GM21423 (cell line): ENCODE measurements at regions not wholly inside any gene's neighbourhood (a gene's known extent, or its start where the extent isn't known, plus 50 kb on each side); places are given as distances from the start of the nearest gene placed in this dataset.
"Not testable (repeated sequence)": the region's sequence is repeated elsewhere in the genome, so short reads cannot be mapped to it uniquely, and the experiment has no call there.

Source experiments
- ATAC-seq: cut with Tn5 transposase; IDR thresholded peaks from one replicate; pipeline ENCODE4 v1.9.1; 2021; ENCODE audit warnings: mild to moderate bottlenecking, moderate library complexity; ENCODE audit not compliant: unreplicated experiment

GRCh38 chr13:65336916-65337315 lies 1893.2 kb downstream of the PCDH9 start:
- ATAC-seq: no peak

GRCh38 chr13:65336087-65336749 lies 1893.9 kb downstream of the PCDH9 start:
- no peak for ATAC-seq

- ATAC-seq: no peak
Measured at GRCh38 chr13:65330691-65331090, 1899.4 kb downstream of the PCDH9 start.

GRCh38 chr13:65330287-65330686 lies 1899.8 kb downstream of the PCDH9 start:
- no peak for ATAC-seq

GRCh38 chr13:65323192-65323591 lies 1906.9 kb downstream of the PCDH9 start:
- not testable (repeated sequence) for ATAC-seq

- ATAC-seq: not testable (repeated sequence)
Measured at GRCh38 chr13:65321423-65321822, 1908.7 kb downstream of the PCDH9 start.

- no peak for ATAC-seq
Measured at GRCh38 chr13:65314008-65314407, 1916.1 kb downstream of the PCDH9 start.

GRCh38 chr13:65310663-65311328 lies 1919.3 kb downstream of the PCDH9 start:
- ATAC-seq: no peak

GRCh38 chr13:65309906-65310305 lies 1920.2 kb downstream of the PCDH9 start:
- ATAC-seq: no peak

- not testable (repeated sequence) for ATAC-seq
Measured at GRCh38 chr13:65308729-65309128, 1921.4 kb downstream of the PCDH9 start.

GRCh38 chr13:65307056-65307455 lies 1923.1 kb downstream of the PCDH9 start:
- ATAC-seq: no peak

- ATAC-seq: no peak
Measured at GRCh38 chr13:65302691-65303090, 1927.4 kb downstream of the PCDH9 start.

- ATAC-seq: no peak
Measured at GRCh38 chr13:65301506-65301905, 1928.6 kb downstream of the PCDH9 start.

GRCh38 chr13:65300220-65300619 lies 1929.9 kb downstream of the PCDH9 start:
- no peak for ATAC-seq

- no peak for ATAC-seq
Measured at GRCh38 chr13:65293530-65294198, 1936.5 kb downstream of the PCDH9 start.

GRCh38 chr13:65292488-65292901 lies 1937.6 kb downstream of the PCDH9 start:
- no peak for ATAC-seq

GRCh38 chr13:65287405-65287804 lies 1942.7 kb downstream of the PCDH9 start:
- ATAC-seq: no peak

- no peak for ATAC-seq
Measured at GRCh38 chr13:65275838-65276630, 1954.1 kb downstream of the PCDH9 start.

- ATAC-seq: no peak
Measured at GRCh38 chr13:65275108-65275507, 1955.0 kb downstream of the PCDH9 start.

- not testable (repeated sequence) for ATAC-seq
Measured at GRCh38 chr13:65273811-65274420, 1956.2 kb downstream of the PCDH9 start.

GRCh38 chr13:65268009-65268408 lies 1962.1 kb downstream of the PCDH9 start:
- no peak for ATAC-seq
